Endothelial cell of hepatic sinusoid (primary cell): ENCODE measurements at regions not wholly inside any gene's neighbourhood (a gene's known extent, or its start where the extent isn't known, plus 50 kb on each side); places are given as distances from the start of the nearest gene placed in this dataset.

ENCODE experiments used
- in situ Hi-C: cut with HindIII; loops from 2 replicates; pipeline ENCODE4 v1.10.0; 2017; ENCODE audit warnings: low sequenced_read_pairs

DNA sequence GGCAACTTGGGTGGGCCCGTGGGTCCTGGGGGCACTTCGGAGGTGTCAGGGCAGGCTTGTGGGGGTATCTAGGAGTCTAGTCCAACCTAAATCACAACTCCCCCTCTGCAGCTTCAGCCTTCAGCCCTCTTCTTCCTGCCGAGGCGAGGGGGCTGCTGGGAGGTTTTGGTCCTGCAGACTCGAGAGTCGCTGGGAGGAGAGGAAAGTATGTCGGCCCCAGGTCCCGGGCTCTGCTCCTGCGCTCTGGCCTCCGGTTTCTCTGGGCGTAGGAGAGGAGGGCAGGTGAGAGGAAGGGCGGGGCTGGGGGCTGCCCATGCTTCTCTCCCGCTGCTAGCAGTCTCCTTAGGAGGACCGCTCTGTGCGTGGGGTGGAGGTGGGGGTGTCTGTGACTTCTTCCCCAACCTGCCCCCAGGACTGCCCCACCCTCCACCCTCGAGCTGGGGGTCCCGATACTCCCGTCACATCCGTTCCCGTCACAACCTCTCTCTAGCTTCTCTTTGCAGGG is 139.8 kb upstream of the COL5A1 start:
- in situ Hi-C loops, result no loop called here

DNA sequence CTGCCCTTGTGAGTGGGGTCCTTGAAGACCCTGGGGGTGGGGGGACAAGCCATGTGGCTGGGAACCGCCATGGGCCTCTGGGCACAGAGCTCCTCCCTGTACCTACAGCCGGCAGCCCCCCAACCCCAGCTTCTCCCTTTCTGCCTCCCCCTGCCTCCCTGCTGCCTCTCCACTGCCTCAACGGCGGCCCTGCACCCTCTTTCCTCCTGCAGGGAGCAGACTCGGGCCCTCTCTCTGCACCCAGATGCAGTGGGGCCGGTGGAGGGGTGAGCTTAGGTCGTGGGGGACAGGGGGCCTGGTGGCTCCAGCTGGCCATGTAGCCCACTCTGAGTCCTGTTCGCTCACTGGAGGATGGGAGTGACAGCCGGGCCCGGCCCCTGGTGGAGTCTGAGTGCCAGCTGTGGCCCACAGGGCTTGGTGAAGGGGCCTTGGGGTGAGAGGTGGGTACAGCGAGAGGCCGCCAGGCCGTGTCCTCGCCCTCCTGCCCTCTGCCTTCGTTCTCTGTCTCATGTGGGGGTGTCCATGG is 139.3 kb upstream of the COL5A1 start:
- in situ Hi-C loops, result no loop called here

DNA sequence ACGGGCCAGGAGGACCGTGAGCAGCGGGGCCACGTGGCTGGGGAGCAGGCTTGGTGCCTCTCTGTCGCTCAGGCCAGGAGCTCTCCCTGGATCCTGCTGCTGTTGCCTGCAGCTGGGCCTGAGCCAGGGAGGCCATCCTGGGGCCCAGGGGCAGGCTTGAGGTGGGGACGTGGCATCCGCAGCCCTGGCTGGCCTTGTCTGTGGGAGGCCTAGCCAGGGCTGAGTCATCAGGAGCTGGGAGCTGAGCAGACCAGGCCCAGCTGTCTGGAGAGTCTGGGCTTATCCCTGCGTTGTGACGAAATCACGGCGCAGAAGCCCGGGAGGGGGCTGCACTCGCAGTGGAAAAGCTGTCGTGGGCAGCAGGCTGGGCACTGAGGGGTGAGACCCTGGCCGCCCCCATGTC is 138.8 kb upstream of the COL5A1 start:
- in situ Hi-C loops, result no loop called here

DNA sequence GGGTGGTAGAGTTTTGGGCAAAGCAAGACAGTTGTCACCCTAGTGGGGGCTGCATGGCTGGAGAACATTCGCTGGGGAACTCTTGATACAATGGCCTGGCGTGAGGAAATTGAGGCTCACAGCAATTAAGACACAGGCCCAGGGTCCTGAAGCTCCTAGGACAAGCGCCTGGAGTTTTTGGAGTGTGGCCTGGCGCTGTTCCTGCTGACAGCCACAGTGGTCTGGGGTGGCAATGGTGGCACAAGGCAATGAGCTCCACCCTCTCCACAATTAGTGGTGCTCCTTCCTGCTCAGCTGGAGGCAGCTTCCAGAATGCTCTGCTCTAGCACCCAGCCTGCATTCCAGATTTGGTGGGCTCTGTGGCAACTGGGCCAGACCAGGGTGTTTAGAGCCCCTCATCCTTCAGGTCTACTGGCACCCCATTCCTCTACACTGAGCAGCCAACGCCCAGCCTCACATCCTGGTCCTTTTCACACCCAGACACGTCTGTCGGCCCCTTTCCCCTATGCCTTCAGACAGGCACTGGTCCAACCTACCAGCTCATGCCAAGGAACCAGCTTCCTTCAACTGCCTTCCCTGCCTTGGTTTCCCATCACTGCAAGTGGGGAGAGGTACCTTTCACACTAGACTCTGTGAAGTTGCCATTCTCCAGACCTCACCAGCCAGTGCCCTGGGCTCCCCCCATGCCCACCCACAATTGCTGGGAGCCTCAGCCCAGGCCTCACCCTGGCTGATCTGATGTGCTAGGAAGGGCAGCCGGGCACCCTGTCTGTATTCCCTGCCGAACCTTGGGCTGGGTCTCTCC is 138.1 kb upstream of the COL5A1 start:
- in situ Hi-C loops, result no loop called here

DNA sequence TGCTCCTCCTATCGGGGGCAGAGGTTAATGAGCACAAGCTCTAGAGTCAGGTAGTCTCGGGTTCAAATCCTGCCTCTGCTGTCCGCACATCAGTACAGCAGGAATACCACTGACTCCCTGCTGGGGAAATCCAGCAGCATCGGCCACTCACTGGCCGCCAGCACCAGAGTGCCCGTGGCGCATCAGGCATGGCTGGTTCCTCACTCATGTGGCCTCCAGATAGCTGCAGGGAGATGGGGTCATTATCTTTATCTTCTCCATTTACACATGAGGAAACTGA is 137.6 kb upstream of the COL5A1 start:
- in situ Hi-C loops, result no loop called here

DNA sequence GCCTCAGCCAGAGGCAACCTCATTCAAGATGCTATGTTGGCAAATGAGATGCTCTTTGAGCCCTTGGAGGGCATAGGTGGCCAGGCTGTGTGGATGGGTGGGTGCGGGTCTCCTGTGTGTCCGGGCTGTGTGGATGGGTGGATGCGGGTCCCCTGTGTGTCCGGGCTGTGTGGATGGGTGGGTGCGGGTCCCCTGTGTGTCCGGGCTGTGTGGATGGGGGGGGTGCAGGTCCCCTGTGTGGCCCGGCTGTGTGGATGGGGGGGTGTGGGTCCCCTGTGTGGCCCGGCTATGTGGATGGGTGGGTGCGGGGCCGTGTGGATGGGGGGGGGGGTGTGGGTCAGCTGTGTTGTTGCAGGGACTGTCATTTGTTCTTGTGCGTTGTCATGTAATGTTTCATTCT is 136.6 kb upstream of the COL5A1 start:
- in situ Hi-C loops, result no loop called here

DNA sequence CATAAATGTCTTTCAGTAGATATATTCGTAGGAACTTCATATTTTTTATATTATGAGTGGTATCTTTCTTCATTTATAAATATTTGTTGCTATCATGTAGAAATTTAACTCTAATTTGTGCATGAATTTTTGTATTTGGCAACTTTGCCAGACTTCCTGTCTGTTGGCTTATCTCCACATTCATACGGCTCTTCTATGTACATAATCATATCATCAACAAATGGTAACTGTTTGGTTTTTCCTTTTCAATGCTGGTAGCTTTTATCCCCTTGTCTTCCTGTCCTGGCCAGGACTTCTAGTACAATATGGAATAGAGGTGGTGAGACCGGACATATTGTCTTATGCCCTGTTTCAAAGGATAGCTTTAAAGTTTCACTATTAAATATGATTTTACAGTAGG is 132.3 kb upstream of the COL5A1 start:
- in situ Hi-C loops, result no loop called here

DNA sequence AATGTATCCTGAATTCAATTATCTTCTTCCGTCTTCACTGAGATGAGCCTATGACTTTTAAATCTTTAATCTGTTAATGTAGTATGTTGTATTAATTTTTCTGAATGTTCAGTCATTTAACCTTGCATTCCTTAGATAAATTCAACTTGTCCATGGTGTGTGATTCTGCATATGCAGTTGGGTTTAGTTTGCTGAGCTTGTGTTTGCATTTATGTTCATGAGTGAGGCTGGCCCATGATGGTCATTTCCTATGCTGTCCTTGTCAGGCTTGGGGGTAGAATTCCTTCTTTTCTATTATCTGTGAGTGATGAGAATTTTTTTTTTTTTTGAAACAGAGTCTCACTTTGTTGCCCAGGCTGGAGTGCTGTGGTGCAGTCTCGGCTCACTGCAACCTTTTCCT is 131.8 kb upstream of the COL5A1 start:
- in situ Hi-C loops, result no loop called here

DNA sequence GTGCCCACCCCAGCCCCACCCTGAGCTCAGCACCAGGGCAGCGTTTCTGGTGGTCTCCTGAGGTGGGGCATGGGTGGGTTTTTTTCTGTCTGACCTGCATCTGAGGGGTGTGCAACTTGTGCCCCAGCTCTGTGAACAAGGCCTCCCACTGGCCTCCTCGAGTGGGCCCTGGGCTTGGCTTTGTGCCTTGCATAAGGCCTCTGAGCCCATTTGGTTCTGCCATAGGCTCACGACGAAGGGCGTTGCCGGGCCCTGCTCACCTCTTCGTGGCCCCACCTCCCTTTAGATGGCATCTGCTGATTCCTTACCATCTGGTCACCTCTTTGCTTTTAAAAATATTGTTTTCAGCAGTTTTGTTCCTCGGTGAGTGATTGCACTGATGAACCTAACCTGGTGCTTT is 127.1 kb upstream of the COL5A1 start:
- in situ Hi-C loops, result no loop called here

DNA sequence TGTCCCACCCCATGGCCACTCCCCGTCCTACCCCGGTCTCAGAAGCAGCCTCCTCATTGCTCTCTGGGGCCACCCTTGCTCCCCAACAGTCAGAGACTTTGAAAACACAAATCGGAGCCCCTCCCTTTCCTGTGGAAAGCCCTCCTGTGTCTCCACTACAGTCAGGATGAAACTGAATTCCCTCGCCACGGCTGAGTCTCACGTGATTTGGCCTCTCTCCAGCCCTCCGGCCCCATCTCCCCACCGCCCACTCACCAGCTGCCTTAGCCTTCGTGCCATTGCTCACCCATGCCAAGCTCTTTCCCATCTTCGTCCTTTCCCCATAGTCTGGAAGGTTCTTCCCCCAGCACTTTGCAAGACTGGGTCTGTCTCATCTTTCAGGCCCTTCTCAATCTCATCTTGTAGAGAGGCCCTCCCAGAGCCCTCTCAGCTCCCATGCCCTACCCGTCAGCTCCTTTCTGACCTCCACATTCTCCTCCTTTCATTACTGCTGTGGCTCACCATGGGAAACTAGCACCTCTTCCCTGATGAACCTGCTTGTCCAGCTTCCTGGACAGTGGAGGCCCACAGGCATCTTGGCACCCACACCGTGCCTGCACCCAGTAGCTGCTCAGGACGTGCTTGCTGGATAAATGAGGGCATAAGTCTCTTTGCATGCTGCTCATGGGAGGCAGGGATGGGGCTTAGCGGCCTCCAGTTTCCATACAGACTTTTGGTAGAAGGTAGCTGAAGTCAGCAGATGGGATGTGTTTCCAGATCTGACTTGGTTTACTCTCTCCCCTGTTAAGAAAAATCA is 126.4 kb upstream of the COL5A1 start:
- in situ Hi-C loops, result no loop called here

DNA sequence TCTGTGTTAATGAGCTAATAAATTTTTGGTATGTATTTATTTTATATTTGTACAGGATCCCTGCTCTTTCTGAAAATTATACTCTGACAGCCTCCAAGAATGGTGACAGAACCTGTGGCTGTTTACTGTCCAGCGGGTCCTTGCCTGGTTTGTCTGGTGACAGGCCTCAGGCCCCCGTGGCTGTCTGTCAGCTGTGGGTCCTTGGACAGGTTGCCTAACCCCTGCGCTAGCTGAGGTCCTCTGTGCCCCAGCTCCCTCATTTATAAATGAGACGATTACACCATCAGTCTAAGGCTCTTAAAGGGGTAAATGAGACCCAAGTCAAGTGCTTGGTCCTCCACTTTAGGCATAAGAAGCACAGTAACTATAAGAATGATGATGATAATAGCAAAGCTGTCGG is 125.1 kb upstream of the COL5A1 start:
- in situ Hi-C loops, result no loop called here

DNA sequence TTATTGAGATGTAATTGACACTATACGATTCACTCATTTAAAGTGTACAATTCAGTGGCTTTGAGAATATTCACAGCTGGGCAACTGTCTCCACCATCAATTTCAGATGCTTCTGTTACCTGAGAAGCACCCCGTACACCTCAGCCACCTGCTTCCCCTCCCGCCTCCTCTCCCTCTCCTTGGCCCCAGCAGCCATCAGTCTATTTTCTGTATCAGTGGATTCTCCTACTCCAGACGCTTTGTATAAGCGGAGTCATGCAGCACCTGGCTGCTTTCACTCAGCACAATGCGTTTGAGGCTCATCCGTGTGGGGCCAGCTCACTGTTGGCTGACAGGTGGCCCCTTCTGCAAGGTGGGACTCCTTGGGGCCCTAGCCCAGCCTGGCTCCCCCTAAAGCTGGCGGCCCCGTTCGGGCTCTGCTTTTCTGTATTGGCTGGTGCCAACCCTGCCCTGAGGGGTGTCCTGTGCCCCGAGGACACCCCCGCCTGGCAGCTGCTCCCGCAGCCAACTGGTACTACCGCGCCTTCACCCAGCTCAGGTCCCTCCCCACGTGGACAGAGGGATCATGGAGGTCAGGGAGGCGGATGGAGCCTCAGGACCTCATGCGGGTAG is 124.4 kb upstream of the COL5A1 start:
- in situ Hi-C loops, result no loop called here

DNA sequence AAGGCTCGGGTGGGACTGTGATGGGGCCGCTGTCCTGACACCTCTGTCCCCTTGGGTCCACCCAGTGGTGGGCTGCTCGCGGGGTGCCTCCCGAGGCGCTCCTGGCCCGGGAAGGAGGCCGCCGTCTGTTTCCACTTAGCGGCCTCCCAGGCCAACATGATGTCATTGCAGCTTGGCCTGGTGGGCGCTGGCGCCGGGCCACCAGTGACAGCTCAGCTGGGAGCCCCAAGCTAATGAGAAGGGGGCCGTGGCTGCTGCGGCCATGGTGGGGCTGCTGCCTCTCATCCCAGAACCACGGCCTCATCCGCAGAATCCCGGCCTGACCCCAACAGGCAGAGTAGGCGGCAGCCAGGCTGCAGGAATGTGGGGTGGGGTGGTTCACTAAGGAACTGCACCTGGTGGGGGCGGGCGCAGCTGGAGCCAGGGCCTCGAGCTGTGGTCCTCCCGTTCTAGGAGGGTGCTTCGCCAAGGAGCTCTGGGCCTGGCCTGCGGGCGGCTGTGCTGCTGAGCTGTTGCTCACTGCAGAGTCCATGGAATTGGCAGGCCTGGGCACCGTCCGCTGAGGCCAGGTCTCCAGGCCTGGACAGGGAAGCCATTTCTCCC is 123.5 kb upstream of the COL5A1 start:
- in situ Hi-C loops, result no loop called here

DNA sequence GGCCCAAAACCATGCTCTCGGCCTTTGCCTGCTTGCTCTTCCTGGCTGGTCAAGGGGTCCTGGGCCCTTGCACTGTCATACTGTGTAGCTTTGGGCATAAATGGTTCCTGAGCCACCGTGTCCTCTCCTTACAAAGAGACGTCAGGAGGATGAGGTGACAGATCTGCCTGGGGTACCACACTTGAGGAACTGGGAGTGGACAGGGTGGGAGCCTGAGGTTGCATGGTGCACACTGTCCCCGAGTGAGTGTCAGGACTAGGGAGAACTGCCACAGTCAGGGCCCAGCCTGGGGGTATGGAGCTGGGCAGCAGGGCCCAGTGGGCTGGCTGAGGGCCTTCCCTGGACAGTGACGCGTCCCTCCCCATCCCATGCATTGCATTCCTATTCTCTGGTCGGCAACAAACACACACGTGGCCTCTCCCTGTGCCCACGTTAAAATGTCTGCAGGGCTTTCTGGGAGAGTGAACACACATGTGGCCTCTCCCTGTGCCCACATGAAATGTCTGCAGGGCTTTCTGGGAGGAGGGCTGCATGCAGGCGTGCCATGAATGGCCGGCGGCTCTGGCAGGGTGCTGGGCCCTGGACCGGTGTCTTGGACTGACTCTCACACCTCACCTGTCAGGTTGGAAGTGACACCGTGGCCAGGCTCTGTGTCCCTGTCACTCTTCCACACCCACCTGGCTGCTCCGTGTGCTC is 122.1 kb upstream of the COL5A1 start:
- in situ Hi-C loops, result loop anchor here (10.0 kb wide), 1 partner anchor 45 kb away; no protein-coding TSS in a partner anchor

DNA sequence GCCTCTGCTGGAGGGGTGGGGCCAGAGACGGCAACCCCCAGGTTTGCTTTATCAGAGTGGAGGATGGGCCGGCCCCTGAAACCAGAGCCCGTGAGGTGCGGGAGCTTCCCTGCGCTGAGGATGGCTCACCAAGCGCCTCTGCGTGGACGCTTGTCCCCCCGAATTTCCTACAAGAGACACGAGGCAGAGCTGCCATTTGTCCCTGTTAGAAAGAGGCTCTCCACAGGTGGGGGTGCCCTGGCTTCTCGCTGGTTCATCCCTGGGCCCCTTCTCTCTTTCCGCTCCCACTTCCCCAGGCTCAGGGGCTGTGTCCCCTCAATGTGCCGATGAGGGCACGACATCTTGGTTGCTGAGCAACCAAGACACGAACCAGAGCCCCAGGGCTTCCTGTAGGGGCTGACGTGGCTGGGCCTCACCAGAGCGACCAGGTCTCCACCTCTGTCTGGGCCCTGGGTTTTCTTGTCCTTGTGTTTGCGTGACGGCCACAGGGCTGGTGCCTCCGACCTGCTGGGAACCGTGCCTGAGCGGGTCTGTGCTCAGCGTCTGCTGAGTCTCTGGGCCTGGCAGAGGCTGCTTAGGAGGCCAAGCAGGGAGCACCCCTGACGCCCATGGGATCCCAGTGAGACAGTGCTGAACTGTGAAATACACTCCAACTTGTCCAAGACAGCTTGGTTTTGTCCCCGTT is 119.6 kb upstream of the COL5A1 start:
- in situ Hi-C loops, result loop anchor here (10.0 kb wide), 1 partner anchor 47 kb away; no protein-coding TSS in a partner anchor

DNA sequence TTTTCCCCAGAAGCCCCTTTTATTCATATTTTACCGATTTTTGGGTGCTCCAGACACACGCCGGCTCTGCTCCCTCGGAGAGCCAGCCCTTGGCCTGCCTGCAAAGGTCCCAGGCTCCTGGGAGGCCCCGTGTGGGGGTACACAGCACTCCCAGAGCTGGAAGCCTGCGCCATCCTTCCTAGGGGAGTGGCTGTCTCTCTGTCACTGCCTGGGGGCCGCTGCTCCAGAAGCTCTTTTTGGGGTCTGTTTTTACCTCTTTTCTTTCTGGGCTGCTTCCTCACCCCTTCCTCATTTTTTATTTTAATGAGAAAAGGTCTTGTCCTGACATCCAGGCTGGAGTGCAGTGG is 119.1 kb upstream of the COL5A1 start:
- in situ Hi-C loops, result loop anchor here (10.0 kb wide), 1 partner anchor 48 kb away; no protein-coding TSS in a partner anchor

DNA sequence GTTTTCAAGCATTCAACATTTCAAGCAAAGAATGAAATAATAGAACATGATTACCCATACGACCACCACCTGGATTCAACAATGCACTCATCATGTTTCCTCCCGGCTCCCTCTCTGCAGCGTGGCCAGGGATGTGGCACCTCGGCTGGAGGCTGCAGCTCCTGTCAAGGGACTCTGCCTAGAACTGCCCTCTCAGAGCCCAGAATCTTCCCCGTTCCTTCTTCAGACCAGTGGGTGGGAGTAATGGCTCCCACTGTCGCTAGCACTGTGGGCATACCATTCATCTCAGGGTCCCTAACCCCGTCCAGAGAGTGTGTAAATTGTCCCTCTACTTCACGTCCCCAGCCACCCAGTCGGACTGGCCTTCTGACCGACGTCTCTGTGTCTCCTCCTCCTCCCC is 118.6 kb upstream of the COL5A1 start:
- in situ Hi-C loops, result loop anchor here (10.0 kb wide), 1 partner anchor 48 kb away; no protein-coding TSS in a partner anchor

DNA sequence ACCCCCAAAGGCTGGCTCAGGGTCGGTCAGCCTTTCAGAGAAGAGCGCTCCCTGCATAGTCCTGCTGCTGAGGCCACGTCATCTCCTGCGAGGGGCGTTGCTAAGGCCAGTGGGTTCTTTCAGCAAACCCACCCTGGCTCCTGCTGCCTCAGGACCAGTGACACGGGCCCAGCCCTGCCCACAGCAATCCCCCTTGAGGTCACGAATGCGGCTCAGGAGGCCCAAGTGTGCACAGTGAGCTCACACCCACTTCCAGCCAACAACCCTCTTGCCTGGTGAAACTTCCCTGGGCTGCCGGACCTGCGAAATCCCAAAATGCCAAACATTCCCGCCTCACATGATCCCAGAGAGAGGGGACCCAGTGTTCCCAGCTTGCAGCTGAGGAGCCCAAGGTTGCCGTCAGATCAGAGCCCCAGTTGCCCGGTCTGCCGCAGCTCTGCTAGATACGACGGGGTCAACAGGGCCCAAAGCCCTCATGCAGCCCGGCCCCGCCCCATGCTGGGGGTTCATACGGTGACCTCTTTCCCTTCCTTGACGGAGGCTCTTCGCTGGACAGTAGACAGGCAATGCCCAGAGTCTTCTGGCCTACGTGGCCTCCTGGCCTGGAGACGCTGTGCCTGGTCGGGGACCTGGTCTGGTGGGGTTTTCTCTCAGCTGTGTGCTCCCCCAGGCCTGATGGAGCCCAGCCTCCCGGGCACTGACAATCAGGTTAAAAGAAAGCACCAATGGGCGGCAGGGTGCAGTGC is 116.4 kb upstream of the COL5A1 start:
- in situ Hi-C loops, result loop anchor here (10.0 kb wide), 1 partner anchor 50 kb away; no protein-coding TSS in a partner anchor
